ENCODE measurements at regions not wholly inside any gene's neighbourhood (a gene's known extent, or its start where the extent isn't known, plus 50 kb on each side); places are given as distances from the start of the nearest gene placed in this dataset.

DNA sequence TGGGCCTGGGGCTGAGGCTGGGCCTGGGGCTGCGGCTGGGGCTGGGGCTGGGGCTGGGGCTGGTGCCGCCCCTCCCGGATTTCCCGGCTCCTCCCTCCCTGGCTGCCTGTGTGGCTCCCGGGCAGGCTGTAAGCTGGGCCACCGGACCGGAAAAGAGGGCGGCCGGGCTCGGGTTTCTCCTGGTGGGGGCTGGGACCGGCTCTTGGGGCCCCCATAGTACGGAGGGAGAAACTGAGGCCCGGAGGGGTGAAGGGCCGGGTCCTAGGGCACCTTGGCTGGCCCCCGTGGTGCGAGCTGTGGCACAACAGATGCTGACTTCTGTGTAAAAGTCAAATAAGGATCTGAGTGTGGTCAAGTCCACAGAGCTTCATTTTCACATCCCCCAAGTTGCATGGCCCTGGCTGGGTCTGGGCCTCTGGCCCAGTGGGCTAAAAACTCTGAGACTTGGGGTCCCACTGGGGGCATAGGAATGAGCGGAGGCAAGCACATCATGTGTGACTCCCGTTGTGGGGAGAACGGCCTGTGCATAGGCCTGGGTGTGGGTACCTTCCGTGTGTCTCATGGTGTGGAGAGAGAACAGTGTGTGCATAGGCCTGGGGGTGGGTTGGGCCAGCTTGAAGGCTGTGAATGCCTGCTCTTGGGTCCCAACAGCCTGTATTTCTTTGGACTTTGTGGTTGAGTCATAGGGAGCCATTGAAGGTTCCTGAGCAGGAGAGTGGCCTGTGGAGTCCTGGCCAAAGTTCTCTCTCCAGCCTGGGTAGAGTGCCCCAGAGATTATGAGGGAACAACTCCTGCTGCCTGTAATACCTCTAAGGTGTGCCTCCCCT, 123.9 kb upstream of the CIBAR2 start:
- ChIA-PET POLR2A (ENCODE audit: unreplicated experiment) (no interaction called here), CTCF (no interaction called here)
- no peaks in the 10 kb centered on the region for H3F3A ChIP-seq (ENCODE audit: insufficient read depth, low read depth)
- no peak overlapping the region for H3K4me3 ChIP-seq
- H3K36me3 ChIP-seq (ENCODE audit: low read depth) = no peaks in the 10 kb centered on the region
- no peak overlapping the region for H2AFZ ChIP-seq
- no peak for DNase-seq
- H3K79me2 ChIP-seq (ENCODE audit: low read depth) = no peaks in the 10 kb centered on the region
- H3K9me2 ChIP-seq (ENCODE audit: insufficient read depth) = no peaks in the 10 kb centered on the region
- no peaks in the 10 kb centered on the region for H3K9me3 ChIP-seq (ENCODE audit: insufficient read depth, low read depth)
- H3K27ac ChIP-seq = no peak overlapping the region
- no peaks in the 10 kb centered on the region for H3K27me3 ChIP-seq (ENCODE audit: insufficient read depth, low read depth)
- no peak for TF ChIP-seq EZH2 (IDR thresholded peaks at IDR 0.05; ENCODE audit: low read depth)
- TF ChIP-seq CTCF (conservative IDR thresholded peaks at IDR 0.05) = no peak
- no TSS peak for BruUV-seq (replicated peaks)
- no peak overlapping the region for H3K4me2 ChIP-seq
- no peaks in the 10 kb centered on the region for H4K20me1 ChIP-seq (ENCODE audit: insufficient read depth)
- no peaks in the 10 kb centered on the region for H3K4me1 ChIP-seq (replicated peaks; ENCODE audit: insufficient read depth)
- intact Hi-C loops (cut with micrococcal nuclease; ENCODE audit: unreplicated experiment) = no loop called here

GRCh38 chr16:85236818-85237150, 124.5 kb upstream of the CIBAR2 start:
- Histone ChIP-seq H2AFZ (no peak overlapping the region), H3K36me3 (ENCODE audit: low read depth) (no peaks in the 10 kb centered on the region), H3K4me1 (replicated peaks; ENCODE audit: insufficient read depth) (no peaks in the 10 kb centered on the region), H3K9me2 (ENCODE audit: insufficient read depth) (no peaks in the 10 kb centered on the region), H3K4me3 (no peak overlapping the region), H4K20me1 (ENCODE audit: insufficient read depth) (no peaks in the 10 kb centered on the region), H3K4me2 (no peak overlapping the region), H3K27me3 (ENCODE audit: insufficient read depth, low read depth) (no peaks in the 10 kb centered on the region), H3K79me2 (ENCODE audit: low read depth) (no peaks in the 10 kb centered on the region), H3K27ac (no peak overlapping the region), H3K9me3 (ENCODE audit: insufficient read depth, low read depth) (no peaks in the 10 kb centered on the region), H3F3A (ENCODE audit: insufficient read depth, low read depth) (no peaks in the 10 kb centered on the region)
- no TSS peak for BruUV-seq (replicated peaks)
- DNase-seq = no peak
- TF ChIP-seq EZH2 (IDR thresholded peaks at IDR 0.05; ENCODE audit: low read depth) (no peak), CTCF (conservative IDR thresholded peaks at IDR 0.05) (no peak)
- ChIA-PET CTCF (no interaction called here), POLR2A (ENCODE audit: unreplicated experiment) (no interaction called here)
- intact Hi-C loops (cut with micrococcal nuclease; ENCODE audit: unreplicated experiment) = no loop called here

GRCh38 chr16:85237817-85238216, 125.5 kb upstream of the CIBAR2 start:
- Histone ChIP-seq H3K27me3 (ENCODE audit: insufficient read depth, low read depth) (no peaks in the 10 kb centered on the region), H2AFZ (no peak overlapping the region), H3K9me2 (ENCODE audit: insufficient read depth) (no peaks in the 10 kb centered on the region), H3F3A (ENCODE audit: insufficient read depth, low read depth) (no peaks in the 10 kb centered on the region), H3K4me1 (replicated peaks; ENCODE audit: insufficient read depth) (no peaks in the 10 kb centered on the region), H3K27ac (no peak overlapping the region), H3K4me3 (no peak overlapping the region), H3K79me2 (ENCODE audit: low read depth) (no peaks in the 10 kb centered on the region), H3K4me2 (no peak overlapping the region), H4K20me1 (ENCODE audit: insufficient read depth) (no peaks in the 10 kb centered on the region), H3K36me3 (ENCODE audit: low read depth) (no peaks in the 10 kb centered on the region), H3K9me3 (ENCODE audit: insufficient read depth, low read depth) (no peaks in the 10 kb centered on the region)
- TF ChIP-seq CTCF (conservative IDR thresholded peaks at IDR 0.05) (no peak), EZH2 (IDR thresholded peaks at IDR 0.05; ENCODE audit: low read depth) (no peak)
- intact Hi-C loops (cut with micrococcal nuclease; ENCODE audit: unreplicated experiment) = no loop called here
- no TSS peak for BruUV-seq (replicated peaks)
- POLR2A ChIA-PET (ENCODE audit: unreplicated experiment) = no interaction called here
- no peak for DNase-seq
- CTCF ChIA-PET = no interaction called here

Measured in PC-9 (cell line).